H1 (cell line): ENCODE measurements at regions not wholly inside any gene's neighbourhood (a gene's known extent, or its start where the extent isn't known, plus 50 kb on each side); places are given as distances from the start of the nearest gene placed in this dataset.

Experiments used
- BACH1 ChIP-seq: IDR thresholded peaks from 2 replicates; pipeline ENCODE4 v1.6.1; 2012; ENCODE audit warnings: low read length, improper control_type of control experiment
- EP300 ChIP-seq, 2 experiments: IDR thresholded peaks; 1 replicate in 1 of 2; 2 replicates in 1 of 2; pipeline ENCODE4 v1.6.1; 2011 to 2012; ENCODE audit warnings: low read depth in 2 of 2, low read length in 2 of 2, mild to moderate bottlenecking in 2 of 2, borderline replicate concordance in 1 of 2, inconsistent platforms in 1 of 2, moderate library complexity in 1 of 2
- EZH2 ChIP-seq: fragments of 200-600 bp; sonication (generic); IDR thresholded peaks from 2 replicates; pipeline ENCODE4 v1.7.1; 2012; ENCODE audit warnings: low read depth, mild to moderate bottlenecking, moderate library complexity, low read length, inconsistent platforms; ENCODE audit not compliant: severe bottlenecking
- MAFK ChIP-seq: IDR thresholded peaks from 2 replicates; pipeline ENCODE4 v1.6.1; 2012; ENCODE audit warnings: low read depth, mild to moderate bottlenecking, improper control_type of control experiment, low read length
- PHF8 ChIP-seq: fragments of 200-600 bp; sonication (generic); conservative IDR thresholded peaks from 2 replicates; pipeline ENCODE4 v1.7.1; 2012; ENCODE audit warnings: low read depth, mild to moderate bottlenecking, inconsistent platforms, low read length, moderate library complexity
- TF ChIP-seq, protein P1 (sequence below), 3 experiments: IDR thresholded peaks; 1 replicate in 2 of 3; 2 replicates in 1 of 3; pipeline versions ENCODE4 v1.5.1 to v1.6.1; 2011; ENCODE audit warnings: low read length in 3 of 3, mild to moderate bottlenecking in 3 of 3, inconsistent platforms in 2 of 3, low read depth in 1 of 3, moderate library complexity in 1 of 3; ENCODE audit not compliant: insufficient read depth in 1 of 3; ENCODE audit errors: control extremely low read depth in 1 of 3

DNA sequence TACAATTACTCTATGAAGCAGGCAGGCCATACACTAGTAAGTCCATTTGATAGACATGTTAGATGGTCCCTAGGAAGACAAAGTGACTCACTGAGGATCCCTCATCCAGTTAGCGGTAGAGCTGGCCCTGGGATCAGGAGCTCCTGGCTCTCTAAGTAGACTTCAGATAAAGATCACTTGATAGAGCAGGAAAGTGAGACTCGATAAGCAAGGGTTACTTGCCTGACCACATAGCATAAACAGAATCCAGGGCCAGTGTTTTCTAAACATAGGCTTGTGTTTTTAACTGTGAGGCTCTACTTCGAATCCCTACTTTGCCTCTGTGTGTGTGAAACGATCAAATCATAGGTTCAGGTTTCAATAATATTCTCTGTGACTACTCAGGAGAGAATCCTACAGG, 355.2 kb upstream of the TRIB2 start:
- TF ChIP-seq EP300 (IDR thresholded peaks at IDR 0.05; ENCODE audit: borderline replicate concordance in 1 of 2, low read depth in 2 of 2, low read length in 2 of 2) = no peak
- TF ChIP-seq, protein P1, sequence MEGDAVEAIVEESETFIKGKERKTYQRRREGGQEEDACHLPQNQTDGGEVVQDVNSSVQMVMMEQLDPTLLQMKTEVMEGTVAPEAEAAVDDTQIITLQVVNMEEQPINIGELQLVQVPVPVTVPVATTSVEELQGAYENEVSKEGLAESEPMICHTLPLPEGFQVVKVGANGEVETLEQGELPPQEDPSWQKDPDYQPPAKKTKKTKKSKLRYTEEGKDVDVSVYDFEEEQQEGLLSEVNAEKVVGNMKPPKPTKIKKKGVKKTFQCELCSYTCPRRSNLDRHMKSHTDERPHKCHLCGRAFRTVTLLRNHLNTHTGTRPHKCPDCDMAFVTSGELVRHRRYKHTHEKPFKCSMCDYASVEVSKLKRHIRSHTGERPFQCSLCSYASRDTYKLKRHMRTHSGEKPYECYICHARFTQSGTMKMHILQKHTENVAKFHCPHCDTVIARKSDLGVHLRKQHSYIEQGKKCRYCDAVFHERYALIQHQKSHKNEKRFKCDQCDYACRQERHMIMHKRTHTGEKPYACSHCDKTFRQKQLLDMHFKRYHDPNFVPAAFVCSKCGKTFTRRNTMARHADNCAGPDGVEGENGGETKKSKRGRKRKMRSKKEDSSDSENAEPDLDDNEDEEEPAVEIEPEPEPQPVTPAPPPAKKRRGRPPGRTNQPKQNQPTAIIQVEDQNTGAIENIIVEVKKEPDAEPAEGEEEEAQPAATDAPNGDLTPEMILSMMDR (IDR thresholded peaks at IDR 0.05; ENCODE audit: control extremely low read depth in 1 of 3, insufficient read depth in 1 of 3, low read depth in 1 of 3, low read length in 3 of 3) = no peak
- no peak for TF ChIP-seq BACH1
- TF ChIP-seq PHF8 = no peak
- TF ChIP-seq EZH2 = no peak
- no peak for TF ChIP-seq MAFK
